PC-3 (cell line): ENCODE measurements at regions not wholly inside any gene's neighbourhood (a gene's known extent, or its start where the extent isn't known, plus 50 kb on each side); places are given as distances from the start of the nearest gene placed in this dataset.

Source experiments
- EZH2phosphoT487 ChIP-seq: fragments of 300-600 bp; sonication (generic); IDR thresholded peaks from 2 replicates; pipeline ENCODE4 v1.6.1; 2018; ENCODE audit warnings: mild to moderate bottlenecking, antibody characterized with exemption, low read length, borderline replicate concordance
- TF ChIP-seq, protein P1 (sequence below): fragments of 300-600 bp; sonication (generic); conservative IDR thresholded peaks from 2 replicates; pipeline ENCODE4 v1.5.1; 2017; ENCODE audit warnings: antibody characterized with exemption, low read depth, mild to moderate bottlenecking, low read length

DNA sequence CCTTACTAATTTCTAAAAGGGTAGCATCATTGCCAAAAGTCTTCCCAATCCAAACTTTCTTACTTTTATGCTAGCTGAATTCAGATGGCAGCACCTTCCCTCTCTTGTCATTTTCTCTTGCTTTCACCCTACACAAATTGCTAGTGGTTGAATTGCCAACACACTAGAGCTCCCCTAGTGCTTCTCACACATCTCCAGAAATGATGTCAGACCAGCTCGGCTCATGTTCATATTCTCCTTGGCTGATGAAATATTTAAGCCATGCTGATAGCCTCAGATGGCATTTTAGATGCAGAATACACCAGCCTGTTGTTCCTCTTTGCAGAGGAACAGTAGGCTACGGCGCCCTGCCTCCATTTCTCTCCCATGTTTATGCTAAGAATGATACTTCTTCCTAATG is 256.9 kb downstream of the PTBP2 start:
- TF ChIP-seq, protein P1, sequence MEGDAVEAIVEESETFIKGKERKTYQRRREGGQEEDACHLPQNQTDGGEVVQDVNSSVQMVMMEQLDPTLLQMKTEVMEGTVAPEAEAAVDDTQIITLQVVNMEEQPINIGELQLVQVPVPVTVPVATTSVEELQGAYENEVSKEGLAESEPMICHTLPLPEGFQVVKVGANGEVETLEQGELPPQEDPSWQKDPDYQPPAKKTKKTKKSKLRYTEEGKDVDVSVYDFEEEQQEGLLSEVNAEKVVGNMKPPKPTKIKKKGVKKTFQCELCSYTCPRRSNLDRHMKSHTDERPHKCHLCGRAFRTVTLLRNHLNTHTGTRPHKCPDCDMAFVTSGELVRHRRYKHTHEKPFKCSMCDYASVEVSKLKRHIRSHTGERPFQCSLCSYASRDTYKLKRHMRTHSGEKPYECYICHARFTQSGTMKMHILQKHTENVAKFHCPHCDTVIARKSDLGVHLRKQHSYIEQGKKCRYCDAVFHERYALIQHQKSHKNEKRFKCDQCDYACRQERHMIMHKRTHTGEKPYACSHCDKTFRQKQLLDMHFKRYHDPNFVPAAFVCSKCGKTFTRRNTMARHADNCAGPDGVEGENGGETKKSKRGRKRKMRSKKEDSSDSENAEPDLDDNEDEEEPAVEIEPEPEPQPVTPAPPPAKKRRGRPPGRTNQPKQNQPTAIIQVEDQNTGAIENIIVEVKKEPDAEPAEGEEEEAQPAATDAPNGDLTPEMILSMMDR = no peak
- TF ChIP-seq EZH2phosphoT487 = no peak
